DND-41 (cell line): ENCODE measurements at regions not wholly inside any gene's neighbourhood (a gene's known extent, or its start where the extent isn't known, plus 50 kb on each side); places are given as distances from the start of the nearest gene placed in this dataset.

Experiments used
- ATAC-seq: fragments of 200-7000 bp; cut with Tn5 transposase; 3 replicates; pipeline ENCODE4 v1.9.1; 2021; ENCODE audit warnings: low read depth; ENCODE audit not compliant: insufficient read depth
- DNase-seq: peaks from one replicate; pipeline ENCODE4 v3.0.0-alpha.2; 2020
- H2AFZ ChIP-seq: 2 replicates; pipeline ENCODE4 v1.6.0; 2012; ENCODE audit warnings: low read depth, low read length
- H3K27ac ChIP-seq: 2 replicates; pipeline ENCODE4 v1.5.1; 2012; ENCODE audit warnings: low read length, inconsistent platforms
- H3K27me3 ChIP-seq: fragments of 200-600 bp; sonication (generic); 2 replicates; pipeline ENCODE4 v1.6.0; 2012; ENCODE audit warnings: low read length, mild to moderate bottlenecking, inconsistent platforms; ENCODE audit not compliant: insufficient read depth, poor library complexity
- H3K36me3 ChIP-seq: 2 replicates; pipeline ENCODE4 v1.5.1; 2012; ENCODE audit warnings: low read length, inconsistent platforms; ENCODE audit not compliant: insufficient read depth
- H3K4me1 ChIP-seq: 2 replicates; pipeline ENCODE4 v1.5.1; 2012; ENCODE audit warnings: mild to moderate bottlenecking, low read length; ENCODE audit not compliant: insufficient read depth
- H3K4me2 ChIP-seq: 2 replicates; pipeline ENCODE4 v1.6.0; 2012; ENCODE audit warnings: mild to moderate bottlenecking, moderate library complexity, low read length, inconsistent platforms; ENCODE audit not compliant: insufficient read depth
- H3K4me3 ChIP-seq, 2 experiments: fragments of 200-600 bp in 1 of 2; shearing (Covaris generic) in 1 of 2; 2 replicates each; pipeline ENCODE4 v1.5.1; 2012 to 2016; ENCODE audit warnings: inconsistent platforms in 2 of 2, low read length in 2 of 2, mild to moderate bottlenecking in 2 of 2, low read depth in 1 of 2, moderate library complexity in 1 of 2
- H3K79me2 ChIP-seq: 2 replicates; pipeline ENCODE4 v1.6.0; 2012; ENCODE audit warnings: low read length, inconsistent platforms; ENCODE audit not compliant: insufficient read depth
- H3K9ac ChIP-seq: 2 replicates; pipeline ENCODE4 v1.6.0; 2012; ENCODE audit warnings: low read depth, mild to moderate bottlenecking, inconsistent platforms, low read length, moderate library complexity
- H3K9me3 ChIP-seq: 2 replicates; pipeline ENCODE4 v1.5.1; 2012; ENCODE audit warnings: low read length, moderate library complexity, mild to moderate bottlenecking, inconsistent platforms; ENCODE audit not compliant: insufficient read depth, severe bottlenecking
- H4K20me1 ChIP-seq: 2 replicates; pipeline ENCODE4 v1.6.0; 2012; ENCODE audit warnings: low read length; ENCODE audit not compliant: insufficient read depth
- CTCF ChIP-seq: IDR thresholded peaks from 2 replicates; pipeline ENCODE4 v1.5.1; 2012; ENCODE audit warnings: borderline replicate concordance, low read length, moderate library complexity, mild to moderate bottlenecking; ENCODE audit not compliant: poor library complexity, severe bottlenecking; ENCODE audit errors: extremely low read depth
- EZH2 ChIP-seq: IDR thresholded peaks from 3 replicates; pipeline ENCODE4 v1.6.1; 2012; ENCODE audit warnings: borderline replicate concordance, low read depth, mild to moderate bottlenecking, moderate library complexity, low read length, inconsistent platforms; ENCODE audit not compliant: severe bottlenecking

- no peak overlapping the region for H3K27ac ChIP-seq
- H3K36me3 ChIP-seq = no peaks in the 10 kb centered on the region
- ATAC-seq (no peak), DNase-seq (no peak)
- H2AFZ ChIP-seq = no peak overlapping the region
- H3K79me2 ChIP-seq = no peaks in the 10 kb centered on the region
- no peak overlapping the region for H3K9ac ChIP-seq
- no peak overlapping the region for H3K4me3 ChIP-seq
- H4K20me1 ChIP-seq = no peaks in the 10 kb centered on the region
- TF ChIP-seq EZH2 (no peak), CTCF (no peak)
- H3K4me1 ChIP-seq = no peaks in the 10 kb centered on the region
- H3K4me2 ChIP-seq = no peak overlapping the region
- H3K27me3 ChIP-seq = no peaks in the 10 kb centered on the region
- no peaks in the 10 kb centered on the region for H3K9me3 ChIP-seq
Observed at GRCh38 chr7:82696631-82697030, 253.1 kb upstream of the CACNA2D1 start.

DNA sequence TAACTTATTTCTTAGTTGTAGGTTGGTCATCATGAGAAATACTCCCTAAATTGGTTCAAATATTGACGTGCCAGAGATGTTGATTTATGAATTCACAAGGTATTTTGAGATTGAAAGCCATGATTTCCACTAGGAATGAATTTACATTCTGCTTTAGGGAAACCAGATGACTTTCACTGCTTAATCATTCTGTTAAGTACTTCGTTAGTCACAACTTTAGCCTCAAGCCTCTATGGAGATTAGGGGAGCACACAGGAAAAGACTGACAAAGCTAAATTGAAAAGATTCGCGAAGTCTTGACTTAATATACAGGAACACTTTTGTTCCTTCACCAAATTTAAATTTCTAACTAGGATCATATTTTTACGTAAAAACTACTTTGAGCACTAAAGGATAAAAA lies 250.4 kb upstream of the CACNA2D1 start:
- Histone ChIP-seq H3K9me3 (no peaks in the 10 kb centered on the region), H3K36me3 (no peaks in the 10 kb centered on the region), H3K9ac (no peak overlapping the region), H3K4me1 (no peaks in the 10 kb centered on the region), H3K4me2 (no peak overlapping the region), H3K4me3 (no peak overlapping the region), H4K20me1 (no peaks in the 10 kb centered on the region), H3K27ac (no peak overlapping the region), H2AFZ (no peak overlapping the region), H3K27me3 (no peaks in the 10 kb centered on the region), H3K79me2 (no peaks in the 10 kb centered on the region)
- no peak for ATAC-seq
- DNase-seq = no peak
- TF ChIP-seq EZH2 = no peak
- TF ChIP-seq CTCF = no peak

- Histone ChIP-seq H2AFZ (no peak overlapping the region), H3K36me3 (no peaks in the 10 kb centered on the region), H3K27ac (no peak overlapping the region), H3K9ac (no peak overlapping the region), H3K27me3 (no peaks in the 10 kb centered on the region), H3K4me1 (no peaks in the 10 kb centered on the region), H3K79me2 (no peaks in the 10 kb centered on the region), H3K9me3 (no peaks in the 10 kb centered on the region), H3K4me3 (no peak overlapping the region), H3K4me2 (no peak overlapping the region), H4K20me1 (no peaks in the 10 kb centered on the region)
- ATAC-seq = no peak
- DNase-seq = no peak
- no peak for TF ChIP-seq EZH2
- no peak for TF ChIP-seq CTCF
Observed at GRCh38 chr7:82690929-82691328, 247.4 kb upstream of the CACNA2D1 start.

- DNase-seq = no peak
- H3K27ac ChIP-seq = no peak overlapping the region
- TF ChIP-seq EZH2 (no peak), CTCF (no peak)
Observed at GRCh38 chr7:82685214-82685613, 241.6 kb upstream of the CACNA2D1 start.

More at GRCh38 chr7:82685214-82685613, 241.6 kb upstream of the CACNA2D1 start:
- Histone ChIP-seq H2AFZ (no peak overlapping the region), H3K4me1 (no peaks in the 10 kb centered on the region), H3K4me3 (no peak overlapping the region), H3K9ac (no peak overlapping the region), H3K9me3 (no peaks in the 10 kb centered on the region), H3K27me3 (no peaks in the 10 kb centered on the region), H3K79me2 (no peaks in the 10 kb centered on the region), H3K4me2 (no peak overlapping the region), H3K36me3 (no peaks in the 10 kb centered on the region), H4K20me1 (no peaks in the 10 kb centered on the region)
- ATAC-seq = no peak
